ENCODE measurements at regions not wholly inside any gene's neighbourhood (a gene's known extent, or its start where the extent isn't known, plus 50 kb on each side); places are given as distances from the start of the nearest gene placed in this dataset.

- DNase-seq (ENCODE audit: low read depth), result no peak
Measured at GRCh38 chr2:38203446-38203810, 127.5 kb upstream of the CYP1B1 start.

- DNase-seq (ENCODE audit: low read depth), result no peak
Measured at GRCh38 chr2:38202713-38203445, 126.9 kb upstream of the CYP1B1 start.

- DNase-seq (ENCODE audit: low read depth), result no peak
Measured at GRCh38 chr2:38201784-38202183, 125.8 kb upstream of the CYP1B1 start.

- DNase-seq (ENCODE audit: low read depth), result no peak
Measured at GRCh38 chr2:38200598-38200997, 124.6 kb upstream of the CYP1B1 start.

- DNase-seq (ENCODE audit: low read depth), result no peak
Measured at GRCh38 chr2:38199127-38199526, 123.2 kb upstream of the CYP1B1 start.

- DNase-seq (ENCODE audit: low read depth), result no peak
Measured at GRCh38 chr2:38194751-38195150, 118.8 kb upstream of the CYP1B1 start.

- no peak for DNase-seq (ENCODE audit: low read depth)
Measured at GRCh38 chr2:38192976-38193375, 117.0 kb upstream of the CYP1B1 start.

- no peak for DNase-seq (ENCODE audit: low read depth)
Measured at GRCh38 chr2:38192046-38192445, 116.1 kb upstream of the CYP1B1 start.

GRCh38 chr2:38191516-38191915, 115.6 kb upstream of the CYP1B1 start:
- no peak for DNase-seq (ENCODE audit: low read depth)

- no peak for DNase-seq (ENCODE audit: low read depth)
Measured at GRCh38 chr2:38190542-38191218, 114.7 kb upstream of the CYP1B1 start.

- DNase-seq (ENCODE audit: low read depth), result no peak
Measured at GRCh38 chr2:38187541-38188011, 111.6 kb upstream of the CYP1B1 start.

- no peak for DNase-seq (ENCODE audit: low read depth)
Measured at GRCh38 chr2:38185012-38185491, 109.1 kb upstream of the CYP1B1 start.

- DNase-seq (ENCODE audit: low read depth), result no peak
Measured at GRCh38 chr2:38182492-38183003, 106.6 kb upstream of the CYP1B1 start.

GRCh38 chr2:38181806-38182491, 106.0 kb upstream of the CYP1B1 start:
- no peak for DNase-seq (ENCODE audit: low read depth)

- DNase-seq (ENCODE audit: low read depth), result no peak
Measured at GRCh38 chr2:38180754-38181153, 104.8 kb upstream of the CYP1B1 start.

- peak; percentile 59 for DNase-seq (ENCODE audit: low read depth)
Measured at GRCh38 chr2:38178556-38179419, 102.8 kb upstream of the CYP1B1 start.

- DNase-seq (ENCODE audit: low read depth), result no peak
Measured at GRCh38 chr2:38178119-38178518, 102.2 kb upstream of the CYP1B1 start.

GRCh38 chr2:38176619-38177021, 100.7 kb upstream of the CYP1B1 start:
- DNase-seq (ENCODE audit: low read depth), result peak; percentile 19

GRCh38 chr2:38174646-38175423, 98.9 kb upstream of the CYP1B1 start:
- DNase-seq (ENCODE audit: low read depth), result peak; percentile 14

GRCh38 chr2:38174131-38174530, 98.2 kb upstream of the CYP1B1 start:
- no peak for DNase-seq (ENCODE audit: low read depth)

GRCh38 chr2:38173683-38174082, 97.7 kb upstream of the CYP1B1 start:
- no peak for DNase-seq (ENCODE audit: low read depth)

Data from HS-27A (cell line).